ENCODE measurements at regions not wholly inside any gene's neighbourhood (a gene's known extent, or its start where the extent isn't known, plus 50 kb on each side); places are given as distances from the start of the nearest gene placed in this dataset.
A peak's percentile ranks its signal among the peaks of the same experiment; 100 is the strongest.

DNA sequence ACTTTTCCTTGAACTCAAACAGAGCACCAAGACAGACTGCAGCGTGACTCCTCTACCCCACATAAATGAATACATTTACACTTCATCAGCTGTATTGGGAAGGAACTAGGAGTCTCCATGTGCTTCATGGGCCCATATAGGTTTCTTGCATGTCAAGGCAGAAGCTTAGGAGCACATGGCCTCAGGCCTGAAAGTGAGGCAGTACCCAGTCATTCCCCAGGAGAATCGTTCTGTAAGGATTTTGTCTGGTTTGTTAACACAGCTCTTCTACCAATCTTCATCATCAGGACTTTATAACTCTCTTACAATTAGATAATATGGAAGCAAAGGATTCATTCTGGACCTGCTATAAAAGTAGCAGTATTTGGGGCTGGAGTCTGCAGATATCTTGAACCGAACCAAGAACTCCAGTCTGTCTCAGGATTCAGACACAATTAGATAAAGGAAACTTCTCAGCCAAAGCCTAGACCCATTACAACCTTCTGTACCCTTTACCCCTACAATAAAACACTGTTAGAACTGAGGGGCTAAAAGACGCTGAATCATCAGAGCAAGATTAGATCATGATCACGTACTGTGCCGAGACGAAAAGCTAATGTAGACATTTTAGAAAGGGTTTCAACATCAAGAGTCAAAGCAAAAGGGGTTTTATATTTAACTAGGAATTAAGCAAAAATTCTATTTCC is 385.5 kb upstream of the SLC30A5 start:
- peak overlapping the region; percentile 66 for H3K27ac ChIP-seq
- TF ChIP-seq, protein P1, sequence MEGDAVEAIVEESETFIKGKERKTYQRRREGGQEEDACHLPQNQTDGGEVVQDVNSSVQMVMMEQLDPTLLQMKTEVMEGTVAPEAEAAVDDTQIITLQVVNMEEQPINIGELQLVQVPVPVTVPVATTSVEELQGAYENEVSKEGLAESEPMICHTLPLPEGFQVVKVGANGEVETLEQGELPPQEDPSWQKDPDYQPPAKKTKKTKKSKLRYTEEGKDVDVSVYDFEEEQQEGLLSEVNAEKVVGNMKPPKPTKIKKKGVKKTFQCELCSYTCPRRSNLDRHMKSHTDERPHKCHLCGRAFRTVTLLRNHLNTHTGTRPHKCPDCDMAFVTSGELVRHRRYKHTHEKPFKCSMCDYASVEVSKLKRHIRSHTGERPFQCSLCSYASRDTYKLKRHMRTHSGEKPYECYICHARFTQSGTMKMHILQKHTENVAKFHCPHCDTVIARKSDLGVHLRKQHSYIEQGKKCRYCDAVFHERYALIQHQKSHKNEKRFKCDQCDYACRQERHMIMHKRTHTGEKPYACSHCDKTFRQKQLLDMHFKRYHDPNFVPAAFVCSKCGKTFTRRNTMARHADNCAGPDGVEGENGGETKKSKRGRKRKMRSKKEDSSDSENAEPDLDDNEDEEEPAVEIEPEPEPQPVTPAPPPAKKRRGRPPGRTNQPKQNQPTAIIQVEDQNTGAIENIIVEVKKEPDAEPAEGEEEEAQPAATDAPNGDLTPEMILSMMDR (IDR thresholded peaks at IDR 0.05; ENCODE audit: low read depth, low read length): no peak

DNA sequence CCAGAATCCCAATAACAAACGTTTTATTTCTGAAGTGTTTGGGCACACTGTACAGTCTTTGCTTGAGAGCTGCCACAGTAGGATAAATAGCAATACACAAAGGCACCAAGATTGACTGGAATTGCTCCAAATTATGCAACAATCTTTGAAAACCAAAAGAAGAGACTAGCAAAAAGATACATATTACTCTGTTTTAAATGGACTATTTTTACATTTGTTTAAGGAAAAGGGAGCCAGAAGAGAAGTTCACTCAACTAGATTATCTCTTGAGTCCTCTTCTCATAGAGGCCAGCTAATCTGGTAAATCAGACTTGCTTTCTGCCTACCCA is 385.0 kb upstream of the SLC30A5 start:
- Histone ChIP-seq H3K4me3 (ENCODE audit: low read depth, low read length) (peak overlapping the region; percentile 4), H3K36me3 (no peaks in the 10 kb centered on the region), H3K9me3 (ENCODE audit: severe bottlenecking) (no peaks in the 10 kb centered on the region), H3K27me3 (ENCODE audit: insufficient read depth, low read depth, severe bottlenecking) (no peaks in the 10 kb centered on the region), H3K27ac (peak overlapping the region; percentile 66)
- no peak for DNase-seq
- TF ChIP-seq, protein P1 (IDR thresholded peaks at IDR 0.05; ENCODE audit: low read depth, low read length): no peak

More for the DNA sequence above, 385.5 kb upstream of the SLC30A5 start:
- H3K36me3 ChIP-seq: no peaks in the 10 kb centered on the region
- no peaks in the 10 kb centered on the region for H3K9me3 ChIP-seq (ENCODE audit: severe bottlenecking)
- H3K4me3 ChIP-seq (ENCODE audit: low read depth, low read length): peak overlapping the region; percentile 4; the same call in 1 of the 2 replicates
- DNase-seq: no peak
- H3K27me3 ChIP-seq (ENCODE audit: insufficient read depth, low read depth, severe bottlenecking): no peaks in the 10 kb centered on the region

DNA sequence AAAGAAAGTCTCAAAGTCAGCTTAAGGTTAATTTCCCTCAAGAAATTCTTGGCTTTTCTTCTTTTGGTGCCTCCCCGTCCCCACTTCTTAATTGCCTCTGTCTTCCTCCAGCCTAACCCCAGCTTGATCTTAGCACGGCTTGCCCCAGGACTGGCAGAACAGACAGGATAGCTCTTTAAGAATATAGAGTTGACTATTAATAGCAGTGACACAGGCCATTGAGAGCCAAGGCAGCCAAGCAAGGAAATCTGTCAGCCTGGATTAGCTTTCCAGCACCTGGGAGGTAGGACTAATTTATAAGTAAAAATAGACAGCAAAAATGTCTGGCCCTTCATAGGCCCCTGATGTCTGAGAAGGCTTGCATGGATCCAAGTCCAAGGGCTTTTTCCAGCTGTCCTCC is 384.6 kb upstream of the SLC30A5 start:
- Histone ChIP-seq H3K36me3 (no peaks in the 10 kb centered on the region), H3K9me3 (ENCODE audit: severe bottlenecking) (no peaks in the 10 kb centered on the region), H3K27ac (peak overlapping the region; percentile 66), H3K4me3 (ENCODE audit: low read depth, low read length) (peak overlapping the region; percentile 4), H3K27me3 (ENCODE audit: insufficient read depth, low read depth, severe bottlenecking) (no peaks in the 10 kb centered on the region)
- DNase-seq: peak; percentile 88
- TF ChIP-seq, protein P1 (IDR thresholded peaks at IDR 0.05; ENCODE audit: low read depth, low read length): no peak

DNA sequence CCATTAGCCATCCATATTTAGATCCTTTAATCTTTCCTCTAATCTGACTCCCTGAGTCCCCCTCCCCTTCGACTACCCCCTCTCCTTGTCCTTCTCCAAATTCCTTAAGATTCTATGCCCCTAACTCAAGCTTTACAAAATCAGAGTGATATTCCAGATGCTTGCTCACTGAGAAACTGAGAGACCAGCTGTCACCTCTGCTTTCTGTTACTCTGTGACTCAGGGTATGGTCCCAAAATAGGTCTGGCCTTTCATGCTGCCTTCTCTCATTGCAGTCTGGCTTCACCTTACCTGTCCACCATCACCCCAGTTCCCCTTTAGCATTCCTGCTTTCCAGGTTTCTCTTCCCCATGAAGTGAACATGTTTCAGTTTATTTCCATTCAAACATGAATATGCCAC is 383.3 kb upstream of the SLC30A5 start:
- H3K9me3 ChIP-seq (ENCODE audit: severe bottlenecking): no peaks in the 10 kb centered on the region
- H3K36me3 ChIP-seq: no peaks in the 10 kb centered on the region
- H3K27ac ChIP-seq: peak overlapping the region; percentile 41; the same call in 1 of the 2 replicates
- DNase-seq: peak; percentile 9
- H3K27me3 ChIP-seq (ENCODE audit: insufficient read depth, low read depth, severe bottlenecking): no peaks in the 10 kb centered on the region
- no peak overlapping the region for H3K4me3 ChIP-seq (ENCODE audit: low read depth, low read length)
- TF ChIP-seq, protein P1 (IDR thresholded peaks at IDR 0.05; ENCODE audit: low read depth, low read length): no peak

DNA sequence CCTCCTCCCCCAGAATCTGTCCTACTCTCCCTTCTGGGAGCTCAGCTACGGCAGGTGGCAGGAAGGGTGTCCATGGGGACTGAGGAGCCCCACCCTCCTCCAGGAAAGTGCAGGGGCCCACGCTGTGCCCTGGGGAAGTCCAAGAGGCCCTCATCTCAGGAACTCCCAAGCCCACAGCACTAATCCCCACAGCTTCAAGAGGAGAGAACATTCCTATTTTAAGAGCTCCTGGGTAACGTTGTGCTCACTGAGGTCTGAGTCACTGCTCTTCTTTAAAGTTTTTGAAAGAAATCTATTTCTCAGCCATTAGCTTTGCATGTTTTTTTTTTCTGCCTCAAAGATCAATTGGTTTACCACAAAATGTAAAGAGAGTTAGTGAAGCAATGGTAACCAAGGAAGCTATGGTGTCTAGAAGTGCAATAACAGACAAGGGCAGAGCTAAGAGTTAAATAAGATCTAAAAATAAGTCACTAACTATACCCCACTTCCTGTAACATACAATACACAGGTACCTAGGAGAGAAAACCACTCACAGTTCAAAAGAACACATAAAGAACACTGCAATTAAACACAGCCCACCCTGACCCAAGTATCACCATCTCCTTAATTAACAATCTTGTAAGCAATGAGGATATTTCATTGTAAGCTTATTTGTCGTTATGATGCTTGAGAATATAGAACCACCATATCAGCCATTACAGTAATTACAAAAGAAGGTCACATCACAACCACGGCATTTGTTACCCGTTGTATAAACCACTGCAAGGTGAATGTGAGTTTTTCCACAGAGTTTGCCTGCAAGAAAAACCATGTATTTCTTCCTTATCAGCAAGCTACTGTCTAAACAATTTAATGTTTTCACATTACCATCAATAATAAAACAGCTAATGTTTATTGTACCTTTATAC is 382.3 kb upstream of the SLC30A5 start:
- H3K27ac ChIP-seq: peak overlapping the region; percentile 41
- H3K9me3 ChIP-seq (ENCODE audit: severe bottlenecking): no peaks in the 10 kb centered on the region
- peak; percentile 74 for DNase-seq
- H3K4me3 ChIP-seq (ENCODE audit: low read depth, low read length): no peak overlapping the region
- TF ChIP-seq, protein P1 (IDR thresholded peaks at IDR 0.05; ENCODE audit: low read depth, low read length): no peak
- H3K36me3 ChIP-seq: no peaks in the 10 kb centered on the region
- H3K27me3 ChIP-seq (ENCODE audit: insufficient read depth, low read depth, severe bottlenecking): no peaks in the 10 kb centered on the region
